ENCODE measurements at regions not wholly inside any gene's neighbourhood (a gene's known extent, or its start where the extent isn't known, plus 50 kb on each side); places are given as distances from the start of the nearest gene placed in this dataset.

DNA sequence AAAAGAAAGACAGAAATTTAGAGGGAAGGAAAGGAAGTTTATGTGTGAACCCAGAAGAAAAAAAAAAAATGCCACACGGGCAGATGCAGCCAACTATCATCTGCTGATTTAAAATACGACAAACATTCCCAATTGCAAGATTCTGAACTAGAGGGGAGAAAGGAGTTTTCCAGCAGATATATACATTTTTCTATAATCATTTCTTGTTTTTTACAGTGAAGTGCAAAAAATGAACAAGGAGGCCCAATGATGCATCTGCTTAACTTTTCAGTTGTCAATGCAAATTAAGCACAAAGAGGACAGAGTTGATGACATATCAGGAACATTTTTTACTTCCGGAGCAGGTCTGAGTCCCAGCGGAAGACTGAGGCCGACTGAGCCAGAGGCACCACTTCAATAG lies 144.7 kb downstream of the MYCN start:
- DNase-seq (ENCODE audit: low read depth in 4 of 4, low spot score in 3 of 4) = no peak

DNA sequence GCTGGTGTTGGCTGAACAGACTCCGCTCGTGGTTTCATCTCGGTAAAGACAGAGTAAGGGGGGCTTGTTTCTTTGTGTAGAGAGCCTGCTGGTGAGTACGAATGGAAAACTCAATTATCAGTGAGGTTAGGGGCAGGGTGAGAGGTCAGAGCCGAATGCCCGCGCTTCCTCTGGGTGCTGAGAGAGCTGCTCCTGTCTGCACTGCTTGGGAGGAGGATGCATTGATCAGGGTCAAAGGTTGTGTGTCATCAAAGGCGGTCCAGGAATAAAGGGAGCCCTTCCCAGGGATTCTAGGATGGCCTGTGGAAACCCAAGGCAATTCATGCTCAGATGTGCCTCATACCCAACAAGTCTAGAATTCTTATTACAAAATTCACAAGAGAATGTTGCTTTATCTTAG lies 143.9 kb downstream of the MYCN start:
- no peak for DNase-seq (ENCODE audit: low read depth in 4 of 4, low spot score in 3 of 4)

DNA sequence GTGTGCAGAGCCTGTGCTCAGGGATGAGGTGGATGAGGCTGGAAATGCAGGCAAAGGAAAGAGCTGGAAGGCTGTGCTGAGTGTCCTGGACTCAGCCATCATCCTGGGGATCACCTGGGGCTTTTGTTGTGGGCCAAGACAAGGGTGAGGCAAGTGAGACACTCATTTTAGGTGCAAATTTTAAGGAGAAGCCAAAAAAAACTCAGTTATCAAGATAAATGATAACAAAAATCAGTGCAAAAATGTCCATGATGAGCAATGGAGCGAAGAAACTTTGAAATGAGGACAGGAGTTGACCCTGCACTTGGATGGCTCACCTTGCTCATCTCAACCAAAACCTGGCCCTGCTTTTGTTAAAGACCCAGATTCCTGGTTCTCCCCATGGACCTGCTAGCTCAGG lies 141.9 kb downstream of the MYCN start:
- DNase-seq (ENCODE audit: low read depth in 4 of 4, low spot score in 3 of 4) = no peak

DNA sequence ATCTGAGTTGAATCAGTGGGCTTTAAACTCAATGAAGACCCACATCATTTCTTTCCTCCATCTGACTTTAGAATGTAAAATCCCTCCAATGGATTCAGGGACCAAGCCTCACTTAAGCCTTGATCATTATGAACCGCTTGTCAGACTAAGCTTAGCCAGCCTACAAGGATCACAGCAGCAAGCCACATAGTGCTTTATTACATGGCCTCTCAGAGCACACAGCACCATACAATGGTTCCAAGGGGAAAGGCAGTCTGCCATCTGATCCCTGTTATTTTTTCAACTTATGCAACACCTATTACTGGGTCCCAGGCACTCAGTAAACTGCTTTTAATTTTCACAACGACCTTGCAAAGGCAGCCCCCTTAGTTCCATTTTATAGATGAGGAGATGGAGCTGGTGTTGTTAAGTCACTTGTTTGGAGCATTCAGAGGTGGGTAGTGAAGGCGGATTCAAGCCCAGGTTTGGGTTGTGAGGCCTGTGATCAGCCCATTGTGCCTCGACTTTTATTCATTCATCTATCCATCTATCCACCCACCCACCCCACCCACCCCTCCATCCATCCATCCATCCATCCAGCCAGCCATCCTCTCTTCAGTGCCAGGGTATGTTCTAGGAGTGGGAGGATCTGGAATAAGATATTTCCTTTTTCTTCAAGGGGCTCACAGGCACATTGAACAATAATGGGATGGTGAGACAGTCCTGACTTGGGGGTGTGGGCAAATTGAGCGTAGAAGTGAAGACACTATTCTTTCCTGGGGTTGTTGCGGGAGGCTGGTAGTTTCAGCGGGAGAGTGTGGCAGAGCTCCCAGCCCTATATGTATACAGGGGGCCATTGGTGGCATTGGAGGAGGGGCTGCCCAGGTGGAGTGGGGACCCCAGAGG lies 141.2 kb downstream of the MYCN start:
- no peak for DNase-seq (ENCODE audit: low read depth in 4 of 4, low spot score in 3 of 4)

DNA sequence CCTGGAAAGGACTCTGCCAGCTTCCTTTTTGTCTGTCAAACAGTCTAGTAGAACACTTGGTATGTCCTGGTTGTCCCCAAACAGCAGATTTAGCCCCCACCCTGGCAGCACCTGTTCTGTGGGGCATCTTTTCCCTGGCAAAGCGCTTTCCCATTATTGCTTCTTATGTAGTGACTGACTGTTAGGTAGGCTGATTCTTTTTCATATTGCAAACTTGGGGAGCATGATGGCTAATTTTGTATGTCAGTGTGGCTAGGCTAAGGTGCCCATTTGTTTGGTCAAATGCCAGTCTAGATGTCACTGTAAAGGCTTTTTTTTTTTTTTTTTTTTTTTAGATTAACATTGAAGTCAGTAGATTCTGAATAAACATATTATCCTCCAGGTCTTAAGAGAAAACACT lies 140.2 kb downstream of the MYCN start:
- DNase-seq (ENCODE audit: low read depth in 4 of 4, low spot score in 3 of 4) = no peak

DNA sequence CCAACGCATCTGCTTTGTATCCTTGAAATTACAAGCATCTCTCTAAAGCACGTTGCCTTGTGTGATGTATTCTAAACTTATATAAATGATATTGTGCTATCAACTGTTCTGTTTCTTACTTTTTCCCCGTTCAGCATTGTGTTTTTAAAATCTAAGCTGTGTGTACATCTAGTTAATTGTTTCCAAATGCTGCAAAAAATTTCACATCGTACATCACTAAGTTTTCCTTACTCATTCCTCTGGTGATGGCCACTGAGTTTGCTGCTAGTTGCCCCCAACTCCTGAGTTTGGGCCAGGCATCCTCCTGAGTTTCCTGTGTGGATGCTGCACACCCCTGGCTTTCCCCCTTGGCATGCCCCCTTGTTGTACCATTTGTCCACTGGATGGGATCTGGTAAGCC lies 139.7 kb downstream of the MYCN start:
- no peak for DNase-seq (ENCODE audit: low read depth in 4 of 4, low spot score in 3 of 4)

DNA sequence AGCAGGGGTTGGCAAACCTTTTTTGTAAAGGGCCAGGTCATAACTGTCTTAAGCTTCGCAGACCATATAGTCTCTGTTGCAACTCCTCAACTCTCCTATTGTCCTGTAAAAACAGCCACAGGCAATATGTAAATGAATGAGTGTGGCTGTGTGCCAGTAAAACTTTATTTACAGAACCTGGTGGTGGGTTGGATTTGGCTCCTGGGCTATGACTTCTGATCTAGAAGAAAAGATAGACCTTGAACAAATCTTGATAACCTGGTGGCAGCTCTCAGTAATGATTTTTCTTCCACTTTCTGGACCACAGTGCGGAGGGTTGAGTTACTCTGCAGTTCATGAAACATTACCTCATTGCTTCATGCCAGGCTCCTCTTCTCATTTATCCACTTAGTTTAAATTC lies 139.3 kb downstream of the MYCN start:
- DNase-seq (ENCODE audit: low read depth in 4 of 4, low spot score in 3 of 4) = no peak

DNA sequence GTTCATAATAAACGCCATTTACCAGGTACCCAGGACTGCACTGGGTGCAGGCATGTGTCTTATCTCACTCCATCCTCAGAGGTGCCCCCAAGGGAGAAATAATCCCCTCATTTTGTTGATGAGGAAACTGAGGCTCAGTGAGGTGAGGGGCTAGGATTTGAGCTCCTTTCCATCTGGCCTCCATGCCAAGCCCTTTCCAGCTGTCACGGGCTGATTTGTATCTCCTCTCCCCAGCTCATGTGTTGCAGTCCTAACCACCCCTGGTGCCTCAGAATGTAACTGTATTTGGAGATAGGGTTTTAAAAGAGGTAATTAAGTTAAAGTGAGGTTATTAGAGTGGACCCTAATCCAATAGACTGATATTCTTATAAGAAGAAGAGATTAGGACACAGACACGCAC lies 137.3 kb downstream of the MYCN start:
- DNase-seq (ENCODE audit: low read depth in 4 of 4, low spot score in 3 of 4) = no peak

DNA sequence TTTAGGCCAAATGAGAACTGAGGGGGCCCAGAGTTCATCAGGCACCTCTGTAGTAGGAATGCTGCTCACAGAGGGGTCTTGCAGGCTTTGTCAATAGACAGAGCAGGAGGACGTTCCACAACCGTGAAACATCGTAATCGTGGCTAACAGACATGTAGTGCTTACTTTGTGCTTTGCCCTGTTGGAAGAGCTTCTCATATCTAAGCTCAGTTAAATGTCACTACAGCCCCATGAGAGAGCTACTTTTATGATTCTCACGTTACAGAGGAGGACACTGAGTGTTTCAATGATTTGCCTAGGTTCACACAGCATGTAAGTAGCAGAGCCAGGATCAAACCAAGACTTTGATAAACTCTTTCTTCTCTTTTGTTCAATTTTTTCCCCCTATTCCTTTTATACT lies 136.6 kb downstream of the MYCN start:
- DNase-seq (ENCODE audit: low read depth in 4 of 4, low spot score in 3 of 4) = no peak

DNA sequence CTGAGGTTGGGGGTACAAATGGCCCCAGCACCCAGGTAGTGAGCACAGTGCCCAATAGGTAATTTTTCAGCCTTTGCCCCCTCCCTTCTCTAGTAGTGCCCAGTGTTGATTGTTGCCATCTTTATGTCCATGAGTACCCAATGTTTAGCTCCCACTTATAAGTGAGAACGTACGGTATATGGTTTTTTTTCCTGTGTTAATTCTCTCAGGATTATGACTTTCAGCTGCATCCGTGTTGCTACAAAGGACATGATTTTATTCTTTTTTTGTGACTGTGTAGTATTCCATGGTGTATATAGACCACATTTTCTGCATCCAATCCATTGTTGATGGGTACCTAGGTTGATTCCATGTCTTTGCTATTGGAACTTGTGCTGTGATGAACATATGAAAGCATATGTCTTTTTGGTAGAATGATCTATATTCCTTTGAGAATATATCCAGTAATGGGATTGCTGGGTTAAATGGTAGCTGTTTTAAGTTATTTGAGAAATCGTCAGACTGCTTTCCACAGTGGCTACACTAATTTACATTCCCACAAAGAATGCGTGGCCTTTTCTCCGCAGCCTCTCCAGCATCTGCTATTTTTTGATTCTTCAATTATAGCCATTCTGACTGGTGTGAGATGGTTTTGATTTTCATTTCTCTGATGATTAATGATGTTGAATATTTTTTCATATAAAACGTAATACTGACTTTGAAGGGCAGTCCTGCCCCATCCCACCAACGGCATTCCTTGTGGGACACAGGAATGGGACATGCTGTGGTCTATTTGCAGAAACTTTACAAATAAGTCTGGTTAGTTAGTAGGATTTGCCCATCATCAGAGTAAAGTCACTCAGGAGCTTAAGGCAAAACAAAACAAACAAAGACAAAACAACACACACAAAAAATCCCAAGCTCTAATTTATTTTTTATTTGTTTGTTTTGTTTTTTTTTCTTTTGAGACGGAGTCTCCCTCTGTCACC lies 135.0 kb downstream of the MYCN start:
- no peak for DNase-seq (ENCODE audit: low read depth in 4 of 4, low spot score in 3 of 4)

DNA sequence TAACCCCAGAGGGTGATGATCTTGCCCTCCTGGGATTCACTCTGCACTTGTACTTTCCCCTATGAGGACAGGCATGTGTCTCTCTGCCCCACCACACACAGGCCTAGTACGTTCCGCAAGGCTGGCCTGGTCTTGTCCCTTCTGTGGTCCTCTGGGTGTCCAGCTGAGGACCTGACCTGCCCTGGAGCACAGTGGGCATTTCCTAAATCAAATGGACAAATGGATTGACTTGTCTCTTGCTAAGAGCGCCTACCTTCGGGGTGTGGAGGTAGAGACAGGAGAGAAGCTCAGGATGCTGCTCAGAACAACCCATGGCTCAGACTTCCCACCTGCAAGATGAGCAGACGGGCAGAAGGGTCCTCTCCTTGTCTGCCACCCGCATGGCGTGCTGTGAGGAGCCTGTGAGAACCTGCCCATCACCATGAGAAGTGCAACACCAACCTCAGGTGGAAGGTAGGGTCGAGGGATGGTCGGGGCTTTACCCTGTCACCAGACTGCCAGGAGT lies 133.6 kb downstream of the MYCN start:
- no peak for DNase-seq (ENCODE audit: low read depth in 4 of 4, low spot score in 3 of 4)

DNA sequence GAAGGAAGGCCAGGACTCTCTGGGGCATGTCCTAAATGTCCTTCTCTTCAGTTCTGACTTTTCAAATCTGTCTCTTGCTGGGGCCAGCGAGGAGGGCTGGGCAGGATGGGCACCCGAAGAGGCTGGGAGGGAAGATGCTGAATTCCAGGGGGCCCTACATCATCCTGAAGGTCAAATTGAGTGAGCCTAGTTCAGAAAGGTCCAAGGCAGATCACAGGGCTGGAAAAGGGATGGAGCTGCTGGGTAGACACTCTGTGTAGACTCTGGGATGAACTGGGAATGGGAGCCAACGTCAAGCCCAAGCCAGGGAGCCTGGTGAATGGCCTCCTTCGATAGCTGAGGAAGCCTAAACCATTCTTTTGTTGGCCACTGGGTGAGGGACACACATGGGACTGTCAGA lies 133.1 kb downstream of the MYCN start:
- DNase-seq (ENCODE audit: low read depth in 4 of 4, low spot score in 3 of 4) = no peak

DNA sequence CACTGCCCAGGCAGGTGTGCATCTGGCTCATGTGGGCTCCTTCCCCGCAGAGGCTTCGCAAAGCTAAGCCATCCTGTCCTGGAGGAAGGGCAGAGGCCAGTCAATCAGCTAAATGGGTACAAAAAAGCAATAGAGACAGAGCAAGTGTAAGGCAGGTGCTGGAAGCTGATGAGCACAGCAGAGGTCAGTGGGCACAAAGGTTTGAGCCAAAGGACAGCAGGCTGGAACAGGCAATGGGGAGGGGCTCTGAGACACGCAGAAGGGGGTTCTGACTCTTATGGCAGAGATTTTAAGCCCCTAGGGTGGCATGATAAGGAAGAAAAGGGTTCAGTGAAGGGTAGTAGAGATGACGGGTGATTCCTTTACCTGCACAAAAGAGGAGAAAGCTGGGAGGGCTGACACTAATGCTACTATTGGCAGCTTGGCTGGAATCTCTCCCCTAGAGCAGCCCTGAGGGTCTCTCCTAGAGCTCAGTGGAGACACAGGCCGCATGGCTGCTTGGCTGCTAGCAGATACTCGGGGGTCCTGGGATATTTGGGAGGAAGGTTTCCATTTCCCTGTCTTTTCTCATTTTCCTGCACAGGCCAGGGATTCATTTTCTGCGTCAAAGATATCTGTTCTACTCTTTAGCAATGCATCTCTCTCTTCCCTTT lies 132.4 kb downstream of the MYCN start:
- no peak for DNase-seq (ENCODE audit: low read depth in 4 of 4, low spot score in 3 of 4)

DNA sequence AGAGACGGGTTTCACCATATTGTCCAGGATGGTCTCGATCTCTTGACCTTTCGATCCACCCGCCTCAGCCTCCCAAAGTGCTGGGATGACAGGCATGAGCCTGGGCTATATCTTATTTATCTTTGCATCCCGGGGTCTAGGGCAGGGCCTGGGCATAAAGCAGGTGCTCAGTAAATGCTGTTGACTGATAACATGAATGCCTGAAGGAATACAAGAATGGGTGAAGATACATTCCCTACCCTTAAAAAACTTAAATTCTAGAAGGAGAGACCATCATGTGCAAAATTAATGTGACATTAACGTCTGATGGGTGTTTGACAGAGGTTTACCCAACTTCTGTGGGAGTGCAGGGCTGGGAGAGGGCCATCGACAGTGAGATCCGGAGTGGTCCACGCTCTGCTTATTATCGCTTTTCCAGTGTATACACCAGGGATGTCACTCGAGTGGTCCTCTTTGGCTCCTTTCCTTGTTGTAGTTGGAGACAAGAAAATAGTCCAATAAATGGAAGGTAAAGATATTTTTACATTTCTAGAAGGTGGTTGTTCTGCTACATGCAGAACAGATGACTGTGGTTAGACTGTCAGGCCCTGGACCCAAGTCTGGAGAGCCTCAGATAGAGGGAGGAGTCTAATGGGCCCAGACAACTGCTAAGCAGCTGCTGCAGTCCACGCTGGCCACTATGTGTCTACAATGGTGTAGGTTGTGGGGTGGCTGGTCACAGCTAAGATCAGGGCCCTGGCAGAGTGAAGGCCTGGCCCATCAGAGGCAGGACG lies 131.7 kb downstream of the MYCN start:
- no peak for DNase-seq (ENCODE audit: low read depth in 4 of 4, low spot score in 3 of 4)

DNA sequence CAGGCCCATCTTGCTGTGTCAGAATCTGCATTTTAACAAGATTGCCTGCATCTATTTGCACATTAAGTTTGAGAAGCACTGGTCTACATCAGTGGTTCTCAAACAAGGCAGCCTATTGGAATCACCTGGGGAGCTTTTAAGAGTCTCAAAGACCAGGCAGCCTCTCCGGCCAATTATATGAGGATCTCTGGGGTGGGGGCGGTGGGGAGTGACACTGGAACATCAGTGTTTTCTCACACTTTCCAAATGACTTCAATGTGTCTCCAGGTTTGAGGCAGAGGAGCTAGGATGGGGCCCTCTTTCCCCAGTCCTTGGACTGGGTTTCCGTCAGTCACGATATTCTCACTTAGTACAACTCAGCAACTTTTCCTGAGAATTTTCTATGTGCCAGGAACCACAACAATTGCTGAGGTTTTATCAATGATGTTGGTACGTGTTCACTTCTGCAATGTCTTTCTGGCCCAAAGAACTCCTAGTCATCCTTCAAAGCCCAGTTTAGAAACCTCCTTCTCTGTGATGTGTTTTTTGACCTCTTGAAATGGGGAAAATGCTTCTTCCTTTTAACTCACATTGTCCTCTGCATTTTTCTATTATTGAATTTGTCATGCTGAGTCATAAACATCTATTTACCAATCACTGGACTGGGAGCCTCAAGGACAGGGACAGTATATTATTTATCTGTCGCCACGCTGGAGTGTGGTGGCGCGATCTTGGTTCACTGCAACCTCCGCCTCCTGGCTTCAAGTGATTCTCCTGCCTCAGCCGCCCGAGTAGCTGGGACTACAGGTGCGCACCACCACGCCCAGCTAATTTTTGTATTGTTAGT lies 130.9 kb downstream of the MYCN start:
- no peak for DNase-seq (ENCODE audit: low read depth in 4 of 4, low spot score in 3 of 4)

DNA sequence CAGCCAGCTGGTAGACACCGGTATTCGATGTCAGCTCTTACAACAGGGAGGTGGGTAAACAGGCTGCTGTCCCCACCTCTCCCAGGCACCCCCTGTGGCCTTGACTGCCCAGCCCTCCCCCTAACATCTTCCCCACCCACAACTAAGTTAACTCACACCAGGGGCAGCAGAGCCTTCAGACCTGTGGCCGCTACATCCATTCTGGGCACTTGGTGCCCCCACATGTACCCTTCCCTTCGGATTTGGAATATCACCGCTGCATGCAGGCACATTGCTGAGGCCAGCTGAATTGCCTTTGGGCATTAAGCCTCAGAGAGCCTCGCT lies 130.3 kb downstream of the MYCN start:
- no peak for DNase-seq (ENCODE audit: low read depth in 4 of 4, low spot score in 3 of 4)

DNA sequence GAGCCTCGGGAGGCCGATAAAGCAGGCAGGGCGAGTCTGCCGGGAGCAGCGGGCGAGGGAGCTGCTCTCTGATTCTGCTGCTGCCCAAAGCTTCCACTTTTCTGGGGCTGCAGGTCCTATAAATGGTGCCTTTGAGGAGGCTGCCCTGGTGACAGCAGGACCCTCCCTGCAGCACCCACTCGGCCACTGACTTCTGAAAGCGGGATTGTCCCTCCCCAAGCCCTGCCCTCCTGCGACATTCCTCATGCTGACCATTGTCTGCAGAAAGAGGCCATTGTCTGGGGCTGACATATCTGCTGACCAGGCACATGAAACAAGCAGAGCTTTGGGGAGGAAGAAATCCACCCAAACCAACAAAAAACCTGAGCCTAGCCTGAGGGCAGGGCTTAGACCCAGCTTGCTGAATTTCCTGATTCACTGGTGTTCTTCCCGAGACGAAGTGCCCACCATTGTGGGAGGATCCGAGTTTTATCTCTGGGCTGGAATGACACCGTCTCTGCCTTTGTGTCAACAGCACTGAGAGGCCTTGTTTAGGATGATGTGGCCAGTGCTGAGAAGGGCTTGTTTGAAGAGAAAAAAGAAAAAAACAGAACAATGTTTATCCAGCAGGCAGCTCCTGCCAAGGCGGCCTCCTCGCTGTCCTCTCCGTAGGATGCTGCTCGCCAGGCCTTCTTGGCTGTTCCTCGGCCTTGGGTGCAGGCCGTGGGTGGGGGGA lies 129.7 kb downstream of the MYCN start:
- no peak for DNase-seq (ENCODE audit: low read depth in 4 of 4, low spot score in 3 of 4)

DNA sequence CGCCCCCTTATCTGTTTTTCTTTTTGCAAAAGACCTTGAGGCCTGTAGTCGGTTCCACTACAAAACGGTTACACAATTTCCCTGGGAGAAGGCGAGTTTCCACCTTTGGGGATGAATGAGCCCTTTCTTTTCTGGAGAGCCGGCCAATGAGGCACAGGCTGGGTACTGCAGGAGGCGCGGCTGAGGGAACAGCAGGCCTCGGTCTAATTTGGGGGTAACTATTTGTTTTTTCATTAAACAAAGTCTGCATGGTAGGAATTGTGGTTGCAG lies 129.2 kb downstream of the MYCN start:
- DNase-seq (ENCODE audit: low read depth in 4 of 4, low spot score in 3 of 4) = no peak

DNA sequence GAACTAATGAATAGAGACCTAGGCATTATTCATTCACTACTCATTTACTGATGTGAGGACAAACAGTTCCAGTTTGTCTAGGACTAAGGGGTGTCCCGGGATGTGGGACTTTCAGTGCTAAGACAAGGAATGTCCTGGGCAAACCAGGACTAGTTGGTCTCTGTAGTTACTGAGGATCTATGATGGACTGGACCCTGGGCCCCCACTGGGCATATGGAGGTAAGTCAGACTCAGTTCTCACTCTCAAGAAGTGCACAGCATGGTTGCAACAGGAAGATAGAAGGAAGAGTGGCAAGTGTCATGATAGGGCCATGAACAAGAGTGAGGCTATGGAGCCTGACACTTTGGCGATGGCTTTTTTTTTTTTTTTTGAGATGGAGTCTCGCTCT lies 128.2 kb downstream of the MYCN start:
- DNase-seq (ENCODE audit: low read depth in 4 of 4, low spot score in 3 of 4) = no peak
